DND-41 (cell line): ENCODE measurements at regions not wholly inside any gene's neighbourhood (a gene's known extent, or its start where the extent isn't known, plus 50 kb on each side); places are given as distances from the start of the nearest gene placed in this dataset.

Experiments used
- CTCF ChIP-seq: IDR thresholded peaks from 2 replicates; pipeline ENCODE4 v1.5.1; 2012; ENCODE audit warnings: borderline replicate concordance, low read length, moderate library complexity, mild to moderate bottlenecking; ENCODE audit not compliant: poor library complexity, severe bottlenecking; ENCODE audit errors: extremely low read depth
- EZH2 ChIP-seq: IDR thresholded peaks from 3 replicates; pipeline ENCODE4 v1.6.1; 2012; ENCODE audit warnings: borderline replicate concordance, low read depth, mild to moderate bottlenecking, moderate library complexity, low read length, inconsistent platforms; ENCODE audit not compliant: severe bottlenecking

DNA sequence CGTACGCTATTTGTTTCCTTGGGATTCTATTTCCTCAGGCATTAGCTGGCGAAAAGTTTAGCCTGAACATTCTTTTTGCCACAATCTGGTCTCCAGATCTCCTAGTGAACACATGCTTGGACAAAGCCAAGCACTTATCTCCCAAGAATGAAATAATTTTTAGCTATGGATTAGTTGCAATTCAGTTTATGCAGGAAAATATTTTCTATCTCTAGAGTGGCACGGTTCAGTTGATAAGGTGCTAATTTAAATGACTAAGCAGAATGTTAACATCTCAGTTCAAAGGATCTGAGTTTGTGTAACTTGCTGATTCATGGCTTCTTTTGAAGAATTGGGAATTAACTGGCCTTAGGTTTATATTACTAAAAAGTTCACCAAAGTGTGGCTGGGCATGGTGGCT is 58.1 kb upstream of the JADE1 start:
- TF ChIP-seq CTCF (no peak), EZH2 (no peak)
